T-cell (primary cell): ENCODE measurements at regions not wholly inside any gene's neighbourhood (a gene's known extent, or its start where the extent isn't known, plus 50 kb on each side); places are given as distances from the start of the nearest gene placed in this dataset.

Source experiments
- ATAC-seq, 4 experiments: fragments of 200-7000 bp in 3 of 4; fragments of 150-1000 bp in 1 of 4; cut with Tn5 transposase; replicated peaks in 1 of 4; 1 replicate in 3 of 4; 2 replicates in 1 of 4; pipeline ENCODE4 v1.10.0; 2021; ENCODE audit warnings: moderate library complexity in 3 of 4, mild to moderate bottlenecking in 2 of 4, moderate number of reproducible peaks in 1 of 4
- CTCF ChIA-PET, 2 donors: fragments of 300-600 bp; sonication (Branson Sonifier 250); formaldehyde crosslinking; loops; one replicate each; lab custom pipeline; 2022; ENCODE audit warnings: antibody characterized with exemption in 2 of 2; lab: Charles Lee
- POLR2A ChIA-PET, 2 donors: fragments of 300-600 bp; sonication (Branson Sonifier 250); formaldehyde crosslinking; loops; one replicate each; lab custom pipeline; 2022; ENCODE audit warnings: antibody characterized with exemption in 2 of 2; lab: Charles Lee
- DNase-seq, 35 experiments: peaks; one replicate each; pipeline versions ENCODE4 v3.0.0 to v3.0.0-alpha.2; 2013 to 2023
- H3K27ac ChIP-seq: one replicate; pipeline ENCODE4 v1.5.1; 2013; ENCODE audit warnings: low read length
- H3K27me3 ChIP-seq, 2 experiments: replicated peaks in 1 of 2; 1 replicate in 1 of 2; 2 replicates in 1 of 2; pipeline versions ENCODE4 v1.6.1 to v1.7.0; 2013; ENCODE audit warnings: low read length in 1 of 2, mixed read lengths in 1 of 2; ENCODE audit not compliant: control insufficient read depth in 2 of 2, insufficient read depth in 2 of 2; ENCODE audit errors: extremely low read depth in 1 of 2
- H3K36me3 ChIP-seq, 2 donors: 1 replicate in 1 of 2; 2 replicates in 1 of 2; pipeline versions ENCODE4 v1.6.1 to v1.7.0; 2013; ENCODE audit warnings: low read length in 1 of 2; ENCODE audit not compliant: control insufficient read depth in 2 of 2, insufficient read depth in 1 of 2; ENCODE audit errors: extremely low read depth in 1 of 2
- H3K4me1 ChIP-seq, 2 experiments: 1 replicate in 1 of 2; 2 replicates in 1 of 2; pipeline versions ENCODE4 v1.6.1 to v1.7.0; 2013; ENCODE audit warnings: low read length in 2 of 2, mixed read lengths in 1 of 2; ENCODE audit not compliant: insufficient read depth in 2 of 2, control insufficient read depth in 1 of 2; ENCODE audit errors: extremely low read depth in 1 of 2
- H3K4me3 ChIP-seq, 2 donors: 1 replicate in 1 of 2; 2 replicates in 1 of 2; pipeline versions ENCODE4 v1.5.1 to v1.7.0; 2013; ENCODE audit warnings: mild to moderate bottlenecking in 2 of 2, low read length in 1 of 2, moderate library complexity in 1 of 2; ENCODE audit not compliant: control insufficient read depth in 1 of 2; ENCODE audit errors: extremely low read depth in 1 of 2
- H3K9me3 ChIP-seq: 2 replicates; pipeline ENCODE4 v1.7.0; 2013
- H3K27ac Mint-ChIP-seq, 2 donors: one replicate each; pipeline ENCODE4 v1.8.0; 2020 to 2021; ENCODE audit warnings: mild to moderate bottlenecking in 2 of 2, mixed read lengths in 2 of 2
- H3K27me3 Mint-ChIP-seq, 2 donors: one replicate each; pipeline ENCODE4 v1.8.0; 2021 to 2022; ENCODE audit warnings: mixed read lengths in 2 of 2
- H3K36me3 Mint-ChIP-seq: one replicate; pipeline ENCODE4 v1.8.0; 2021; ENCODE audit warnings: mixed read lengths
- H3K4me1 Mint-ChIP-seq, 3 donors: one replicate each; pipeline ENCODE4 v1.8.0; 2020 to 2022; ENCODE audit warnings: mixed read lengths in 3 of 3, mild to moderate bottlenecking in 1 of 3
- H3K4me3 Mint-ChIP-seq, 3 donors: one replicate each; pipeline ENCODE4 v1.8.0; 2020 to 2022; ENCODE audit warnings: mild to moderate bottlenecking in 3 of 3, mixed read lengths in 3 of 3, moderate library complexity in 3 of 3
- H3K9me3 Mint-ChIP-seq, 3 donors: one replicate each; pipeline ENCODE4 v1.8.0; 2020 to 2022; ENCODE audit warnings: mixed read lengths in 3 of 3
- WGBS: methylation state at CpG from one replicate; pipeline ENCODE4 v1.1.5; 2013; ENCODE audit warnings: missing lambda C conversion rate; ENCODE audit not compliant: insufficient coverage; 5-methylcytosine and 5-hydroxymethylcytosine counted together

DNA sequence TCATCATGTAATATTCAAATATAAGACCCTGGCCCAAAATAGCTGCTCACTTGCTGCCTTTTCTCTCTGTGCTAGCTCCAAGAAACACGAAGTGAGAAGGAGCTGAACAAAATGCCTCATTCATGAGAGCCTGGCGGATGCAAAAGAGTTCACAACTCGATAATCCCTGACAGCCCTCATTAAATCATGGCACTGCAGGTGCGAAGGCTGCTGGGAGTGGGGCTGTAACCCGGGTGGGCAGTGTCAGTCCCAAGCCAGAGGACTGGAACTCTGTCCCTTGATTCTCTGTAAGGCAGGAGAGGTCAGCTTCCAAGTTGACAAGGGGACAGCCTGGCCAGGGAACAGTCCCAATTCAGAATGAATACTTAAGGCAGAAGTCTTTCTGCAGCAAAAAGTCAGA is 318.5 kb downstream of the CDC5L start:
- Histone ChIP-seq H3K27me3 (peaks cover 0 to 4% of the 10 kb centered on the region in 2 experiments), H3K36me3 (no peaks in the 10 kb centered on the region), H3K27ac (no peak overlapping the region), H3K4me3 (no peak overlapping the region), H3K9me3 (no peaks in the 10 kb centered on the region), H3K4me1 (peaks cover 0 to 2% of the 10 kb centered on the region in 2 experiments)
- WGBS: 94% methylated on average over 5 of the region's 5 CpGs
- Mint-ChIP-seq H3K4me1 (peaks cover 5 to 15% (median 12%) of the 10 kb centered on the region in 3 donors), H3K36me3 (no peaks in the 10 kb centered on the region), H3K4me3 (no peak overlapping the region), H3K9me3 (peaks cover 0 to 2% (median 0%) of the 10 kb centered on the region in 3 donors), H3K27me3 (peaks cover 0 to 3% of the 10 kb centered on the region in 2 donors), H3K27ac (no peak overlapping the region)
- ATAC-seq (no peak), DNase-seq (no peak)
- ChIA-PET POLR2A (no interaction called here), CTCF (no interaction called here)

- Histone ChIP-seq H3K27me3 (peaks cover 0 to 4% of the 10 kb centered on the region in 2 experiments), H3K36me3 (no peaks in the 10 kb centered on the region), H3K27ac (no peak overlapping the region), H3K9me3 (no peaks in the 10 kb centered on the region), H3K4me1 (no peaks in the 10 kb centered on the region), H3K4me3 (no peak overlapping the region)
- Mint-ChIP-seq H3K27ac (no peak overlapping the region), H3K27me3 (peaks cover 0 to 3% of the 10 kb centered on the region in 2 donors), H3K9me3 (peaks cover 0 to 2% (median 0%) of the 10 kb centered on the region in 3 donors), H3K4me3 (no peak overlapping the region), H3K4me1 (peaks cover 2 to 11% (median 6%) of the 10 kb centered on the region in 3 donors), H3K36me3 (no peaks in the 10 kb centered on the region)
- ChIA-PET CTCF (no interaction called here), POLR2A (no interaction called here)
- no peak for DNase-seq
- WGBS: no CpG with 5 or more reads among the region's 5 CpGs
- ATAC-seq: no peak
These were observed 320.7 kb downstream of the CDC5L start for GRCh38 chr6:44708208-44708607.

DNA sequence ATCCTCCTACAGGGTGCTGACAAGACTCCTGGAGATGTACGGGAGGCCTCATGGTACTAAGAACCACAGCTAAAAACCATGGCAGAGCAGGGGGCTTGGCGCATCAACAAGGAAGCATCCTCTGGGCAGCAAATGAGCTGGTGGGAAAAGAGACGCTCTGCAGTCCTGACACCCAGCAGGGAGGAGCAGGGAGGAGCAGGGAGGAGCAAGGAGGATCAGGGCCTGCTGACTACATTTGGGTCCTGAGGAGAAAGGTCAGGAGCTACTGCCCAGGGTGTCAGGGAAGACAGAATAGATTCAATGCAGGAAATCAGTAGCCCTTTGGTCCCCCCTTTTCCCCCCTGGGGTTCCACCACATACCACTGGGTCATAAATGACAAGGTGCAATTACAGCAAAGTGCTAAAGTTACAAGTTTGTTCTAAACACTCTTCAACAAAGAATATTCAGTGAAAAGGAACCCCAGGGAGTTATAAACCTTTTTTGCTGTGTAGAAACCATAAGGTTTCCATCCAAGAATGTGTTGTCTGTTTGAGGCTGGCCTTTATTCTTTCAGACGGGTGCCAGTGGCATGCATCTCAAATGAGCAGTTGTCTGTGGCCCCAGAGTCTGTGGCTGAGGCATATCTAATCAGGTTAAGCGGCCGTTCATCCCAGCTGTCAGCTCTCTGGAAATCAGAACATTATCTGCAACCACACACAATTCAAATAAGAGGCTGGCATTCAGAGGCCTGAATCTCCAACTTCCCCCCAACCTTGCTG is 325.0 kb downstream of the CDC5L start:
- H3K27me3 Mint-ChIP-seq: peaks cover 0 to 4% of the 10 kb centered on the region in 2 donors
- peaks cover 0 to 6% (median 0%) of the 10 kb centered on the region in 3 donors for H3K4me1 Mint-ChIP-seq
- Histone ChIP-seq H3K27ac (no peak overlapping the region), H3K4me3 (no peak overlapping the region), H3K4me1 (no peaks in the 10 kb centered on the region), H3K36me3 (peaks cover 0 to 2% of the 10 kb centered on the region in 2 donors), H3K9me3 (no peaks in the 10 kb centered on the region), H3K27me3 (no peaks in the 10 kb centered on the region)
- ChIA-PET POLR2A (no interaction called here), CTCF (no interaction called here)
- no peak overlapping the region for H3K27ac Mint-ChIP-seq
- WGBS: 98% methylated on average over 5 of the region's 6 CpGs
- no peak overlapping the region for H3K4me3 Mint-ChIP-seq
- peaks cover 0 to 2% (median 0%) of the 10 kb centered on the region in 3 donors for H3K9me3 Mint-ChIP-seq
- no peak for DNase-seq
- no peak for ATAC-seq
- no peaks in the 10 kb centered on the region for H3K36me3 Mint-ChIP-seq

- no peaks in the 10 kb centered on the region for H3K27me3 ChIP-seq
- H3K4me1 Mint-ChIP-seq: no peaks in the 10 kb centered on the region
- CTCF ChIA-PET: no interaction called here
- no peak overlapping the region for H3K27ac Mint-ChIP-seq
- WGBS: 81% methylated on average over 6 of the region's 9 CpGs
- H3K27ac ChIP-seq: no peak overlapping the region
- no peaks in the 10 kb centered on the region for H3K4me1 ChIP-seq
- DNase-seq (no peak), ATAC-seq (no peak)
- no peaks in the 10 kb centered on the region for H3K9me3 ChIP-seq
- no peak overlapping the region for H3K4me3 ChIP-seq
- H3K9me3 Mint-ChIP-seq: no peaks in the 10 kb centered on the region
- peaks cover 0 to 2% of the 10 kb centered on the region in 2 donors for H3K36me3 ChIP-seq
- POLR2A ChIA-PET: no interaction called here
- peaks cover 0 to 4% of the 10 kb centered on the region in 2 donors for H3K27me3 Mint-ChIP-seq
- H3K4me3 Mint-ChIP-seq: no peak overlapping the region
- no peaks in the 10 kb centered on the region for H3K36me3 Mint-ChIP-seq
These were observed 327.7 kb downstream of the CDC5L start for GRCh38 chr6:44715188-44715587.

DNA sequence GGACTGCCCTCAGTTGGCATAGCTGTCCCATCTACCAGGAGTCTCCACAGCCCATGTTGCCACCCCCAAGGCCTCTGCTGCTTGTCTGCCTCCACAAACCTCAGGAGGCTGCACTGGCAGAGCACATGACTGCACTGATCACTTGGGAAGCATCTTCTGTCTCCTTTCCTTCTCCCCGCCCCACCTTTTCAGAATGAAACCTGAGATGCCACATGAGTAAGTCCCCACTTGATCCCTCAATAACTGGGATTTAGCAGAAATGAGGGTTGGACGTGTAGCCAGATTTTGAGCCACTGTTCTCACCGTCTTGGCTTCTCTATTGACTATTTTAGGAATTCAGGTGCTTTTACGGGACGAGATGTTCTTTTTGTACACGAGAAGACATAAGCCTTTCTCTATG is 328.4 kb downstream of the CDC5L start:
- ChIA-PET POLR2A (no interaction called here), CTCF (no interaction called here)
- Mint-ChIP-seq H3K27me3 (peaks cover 0 to 4% of the 10 kb centered on the region in 2 donors), H3K4me3 (no peak overlapping the region), H3K36me3 (no peaks in the 10 kb centered on the region), H3K27ac (no peak overlapping the region), H3K4me1 (no peaks in the 10 kb centered on the region), H3K9me3 (no peaks in the 10 kb centered on the region)
- Histone ChIP-seq H3K27me3 (no peaks in the 10 kb centered on the region), H3K4me3 (no peak overlapping the region), H3K36me3 (peaks cover 0 to 2% of the 10 kb centered on the region in 2 donors), H3K9me3 (no peaks in the 10 kb centered on the region), H3K27ac (no peak overlapping the region), H3K4me1 (no peaks in the 10 kb centered on the region)
- DNase-seq (no peak), ATAC-seq (no peak)
- WGBS: 78% methylated on average over 2 of the region's 6 CpGs

DNA sequence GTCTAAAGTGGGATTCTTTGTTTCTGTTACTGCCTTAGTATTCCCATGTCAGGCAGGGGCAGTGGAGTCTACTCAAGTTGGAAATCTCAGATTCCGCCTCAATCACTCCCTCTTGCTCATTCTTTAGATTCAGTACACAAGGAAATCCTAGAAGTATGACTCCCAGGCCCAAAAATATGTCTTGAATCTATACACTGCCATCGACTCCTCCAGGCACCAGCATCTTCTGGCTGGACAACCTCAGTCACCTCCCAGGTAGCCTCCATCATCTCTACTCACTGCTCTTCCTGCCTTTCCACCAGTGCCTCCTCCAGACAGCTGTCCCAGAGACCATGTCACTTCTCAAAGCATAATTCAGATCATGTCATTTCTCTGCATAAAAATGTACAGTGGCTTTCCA is 329.9 kb downstream of the CDC5L start:
- ATAC-seq: no peak
- ChIA-PET POLR2A (no interaction called here), CTCF (no interaction called here)
- DNase-seq: no peak
- Histone ChIP-seq H3K4me3 (no peak overlapping the region), H3K4me1 (no peaks in the 10 kb centered on the region), H3K27me3 (no peaks in the 10 kb centered on the region), H3K27ac (no peak overlapping the region), H3K36me3 (peaks cover 0 to 2% of the 10 kb centered on the region in 2 donors), H3K9me3 (no peaks in the 10 kb centered on the region)
- H3K9me3 Mint-ChIP-seq: no peaks in the 10 kb centered on the region
- no peak overlapping the region for H3K4me3 Mint-ChIP-seq
- no peaks in the 10 kb centered on the region for H3K4me1 Mint-ChIP-seq
- H3K27me3 Mint-ChIP-seq: peaks cover 0 to 4% of the 10 kb centered on the region in 2 donors
- H3K27ac Mint-ChIP-seq: no peak overlapping the region
- no peaks in the 10 kb centered on the region for H3K36me3 Mint-ChIP-seq
- WGBS: 74% methylated on average over 2 of the region's 2 CpGs
